ENCODE measurements at regions not wholly inside any gene's neighbourhood (a gene's known extent, or its start where the extent isn't known, plus 50 kb on each side); places are given as distances from the start of the nearest gene placed in this dataset.

DNA sequence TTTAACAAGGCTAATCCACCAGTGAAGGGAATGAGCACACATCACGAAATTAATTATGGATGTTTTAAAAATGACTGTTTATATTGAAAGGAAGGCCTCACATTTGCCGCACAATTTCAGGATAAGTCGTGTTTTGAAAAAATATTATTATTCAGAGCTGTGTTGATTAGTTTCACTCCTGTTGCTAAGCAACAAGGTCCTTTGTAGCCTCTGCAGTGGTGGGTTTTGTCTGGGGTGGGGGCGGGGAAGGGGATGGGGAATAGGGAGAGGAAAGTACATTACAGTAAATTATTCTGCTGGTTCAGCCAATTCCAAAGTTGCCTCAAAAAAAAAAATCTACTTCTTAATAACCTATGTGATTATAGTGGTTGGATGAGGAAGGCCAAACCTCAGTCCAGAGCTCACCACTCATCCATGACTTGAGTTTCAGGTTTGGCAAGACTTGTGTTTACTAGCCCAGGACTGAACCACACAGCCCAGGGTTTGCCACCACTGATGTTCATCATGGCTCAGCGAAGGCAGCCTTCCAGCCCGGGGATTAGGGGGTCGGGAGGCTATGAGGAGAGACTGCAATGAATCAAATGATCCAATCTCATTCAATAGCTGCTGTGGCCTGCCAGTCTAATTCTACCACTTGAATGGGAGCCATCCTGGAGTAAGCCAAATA, 162.5 kb upstream of the ATP6AP2 start:
- Histone ChIP-seq H3K9me3 (no peaks in the 10 kb centered on the region), H3K36me3 (replicated peaks in 1 of 2; ENCODE audit: control insufficient read depth in 1 of 2, insufficient read depth in 2 of 2, low read length in 1 of 2) (no peaks in the 10 kb centered on the region), H3K9me2 (no peaks in the 10 kb centered on the region), H3K4me2 (no peak overlapping the region), H4K20me1 (ENCODE audit: insufficient read depth) (no peaks in the 10 kb centered on the region), H3K27me3 (ENCODE audit: insufficient read depth) (peaks cover 13% of the 10 kb centered on the region; the same call in 1 of the 2 replicates), H2AFZ (ENCODE audit: low read depth) (no peak overlapping the region), H3K9ac (no peak overlapping the region), H3K27ac (ENCODE audit: low read depth in 2 of 2, low read length in 1 of 2) (no peak overlapping the region), H3F3A (replicated peaks; ENCODE audit: insufficient read depth) (no peaks in the 10 kb centered on the region), H3K79me2 (ENCODE audit: insufficient read depth) (no peaks in the 10 kb centered on the region), H3K4me3 (ENCODE audit: low read depth in 2 of 2, low read length in 1 of 2) (no peak overlapping the region), H3K4me1 (ENCODE audit: control insufficient read depth in 1 of 2, insufficient read depth in 2 of 2, low read depth in 1 of 2, low read length in 1 of 2) (peaks cover 0 to 9% of the 10 kb centered on the region in 2 experiments; a peak in 1 of 4 replicates)
- 43% methylated on average over 4 of the region's 7 CpGs for WGBS (ENCODE audit: low lambda C conversion rate)
- DNase-seq, result no peak
- ChIA-PET POLR2A (no interaction called here), CTCF (no interaction called here)
- no peak for TF ChIP-seq NFIC (IDR thresholded peaks at IDR 0.05; ENCODE audit: borderline replicate concordance)
- TF ChIP-seq, protein P1, sequence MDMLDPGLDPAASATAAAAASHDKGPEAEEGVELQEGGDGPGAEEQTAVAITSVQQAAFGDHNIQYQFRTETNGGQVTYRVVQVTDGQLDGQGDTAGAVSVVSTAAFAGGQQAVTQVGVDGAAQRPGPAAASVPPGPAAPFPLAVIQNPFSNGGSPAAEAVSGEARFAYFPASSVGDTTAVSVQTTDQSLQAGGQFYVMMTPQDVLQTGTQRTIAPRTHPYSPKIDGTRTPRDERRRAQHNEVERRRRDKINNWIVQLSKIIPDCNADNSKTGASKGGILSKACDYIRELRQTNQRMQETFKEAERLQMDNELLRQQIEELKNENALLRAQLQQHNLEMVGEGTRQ (IDR thresholded peaks at IDR 0.05; ENCODE audit: borderline replicate concordance, low read depth, low read length), result no peak
- TF ChIP-seq YY1 (IDR thresholded peaks at IDR 0.05; ENCODE audit: low read depth), result no peak
- no peak for TF ChIP-seq NRF1 (IDR thresholded peaks at IDR 0.05; ENCODE audit: low read depth, low read length)
- no peak for TF ChIP-seq MEF2A (IDR thresholded peaks at IDR 0.05; ENCODE audit: borderline replicate concordance, low read depth)
- no peak for TF ChIP-seq GATA2 (CRISPR knock-in tag; IDR thresholded peaks at IDR 0.05)

DNA sequence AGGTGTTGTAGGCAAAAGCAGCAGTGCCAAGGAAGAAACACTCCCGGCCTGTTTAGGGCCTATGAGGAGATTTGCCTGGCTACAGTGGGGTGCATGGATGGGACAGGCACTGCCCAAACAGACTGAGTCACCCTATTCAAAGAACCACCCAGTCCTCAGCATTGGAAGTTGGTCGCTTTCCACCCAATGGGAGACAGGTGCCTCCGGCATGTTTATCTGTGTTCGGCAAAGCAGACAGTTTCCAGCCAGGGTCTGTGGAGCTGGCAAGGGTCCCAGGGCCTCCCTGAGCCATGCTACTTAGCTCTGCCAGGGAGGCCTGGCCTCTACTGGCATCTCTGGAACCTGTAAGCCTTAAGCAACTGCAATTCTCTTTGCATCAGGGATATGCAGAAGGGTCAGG, 165.1 kb upstream of the ATP6AP2 start:
- peak; percentile 58 for DNase-seq
- 6% methylated on average over 4 of the region's 4 CpGs for WGBS (ENCODE audit: low lambda C conversion rate)
- H3K4me3 ChIP-seq (ENCODE audit: low read depth in 2 of 2, low read length in 1 of 2), result no peak overlapping the region
- peak overlapping the region in 1 of 2 experiments; percentile 84; a peak in 2 of 4 replicates for H3K27ac ChIP-seq (ENCODE audit: low read depth in 2 of 2, low read length in 1 of 2)
- no peaks in the 10 kb centered on the region for H4K20me1 ChIP-seq (ENCODE audit: insufficient read depth)
- H3K9ac ChIP-seq, result no peak overlapping the region
- no peak overlapping the region for H2AFZ ChIP-seq (ENCODE audit: low read depth)
- H3K9me2 ChIP-seq, result no peaks in the 10 kb centered on the region
- H3K9me3 ChIP-seq, result no peaks in the 10 kb centered on the region
- no peaks in the 10 kb centered on the region for H3K36me3 ChIP-seq (replicated peaks in 1 of 2; ENCODE audit: control insufficient read depth in 1 of 2, insufficient read depth in 2 of 2, low read length in 1 of 2)
- peaks cover 0 to 9% of the 10 kb centered on the region in 2 experiments; a peak in 1 of 4 replicates for H3K4me1 ChIP-seq (ENCODE audit: control insufficient read depth in 1 of 2, insufficient read depth in 2 of 2, low read depth in 1 of 2, low read length in 1 of 2)
- ChIA-PET POLR2A (interaction anchor here (1.2 kb wide), 1 partner anchor 19 kb away, joined by 3 read pairs; no protein-coding TSS in a partner anchor), CTCF (interaction anchor here (1.0 kb wide), 1 partner anchor 128 kb away, joined by 3 read pairs; no protein-coding TSS in a partner anchor)
- H3K79me2 ChIP-seq (ENCODE audit: insufficient read depth), result no peaks in the 10 kb centered on the region
- TF ChIP-seq EP300 (IDR thresholded peaks at IDR 0.05; ENCODE audit: borderline replicate concordance in 1 of 2, low read depth in 1 of 2, low read length in 1 of 2) (peak in 1 of 2 experiments; percentile 47; a peak in 1 of 4 replicates), SMC3 (IDR thresholded peaks at IDR 0.05; ENCODE audit: low read depth, low read length) (peak; percentile 4; the same call in 1 of the 2 replicates), RCOR1 (IDR thresholded peaks at IDR 0.05; ENCODE audit: low read length) (0 out of 2 replicates have a peak, but pooled peaks have one; percentile 40), RAD21 (IDR thresholded peaks at IDR 0.05; ENCODE audit: low read length) (peak; percentile 32; the same call in 1 of the 2 replicates), FOXJ3 (CRISPR knock-in tag; IDR thresholded peaks at IDR 0.05) (peak; percentile 50; the same call in 1 of the 2 replicates)
- TF ChIP-seq, protein P2, sequence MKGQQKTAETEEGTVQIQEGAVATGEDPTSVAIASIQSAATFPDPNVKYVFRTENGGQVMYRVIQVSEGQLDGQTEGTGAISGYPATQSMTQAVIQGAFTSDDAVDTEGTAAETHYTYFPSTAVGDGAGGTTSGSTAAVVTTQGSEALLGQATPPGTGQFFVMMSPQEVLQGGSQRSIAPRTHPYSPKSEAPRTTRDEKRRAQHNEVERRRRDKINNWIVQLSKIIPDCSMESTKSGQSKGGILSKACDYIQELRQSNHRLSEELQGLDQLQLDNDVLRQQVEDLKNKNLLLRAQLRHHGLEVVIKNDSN (IDR thresholded peaks at IDR 0.05; ENCODE audit: borderline replicate concordance, low read depth), result no peak
- TF ChIP-seq, protein P3, sequence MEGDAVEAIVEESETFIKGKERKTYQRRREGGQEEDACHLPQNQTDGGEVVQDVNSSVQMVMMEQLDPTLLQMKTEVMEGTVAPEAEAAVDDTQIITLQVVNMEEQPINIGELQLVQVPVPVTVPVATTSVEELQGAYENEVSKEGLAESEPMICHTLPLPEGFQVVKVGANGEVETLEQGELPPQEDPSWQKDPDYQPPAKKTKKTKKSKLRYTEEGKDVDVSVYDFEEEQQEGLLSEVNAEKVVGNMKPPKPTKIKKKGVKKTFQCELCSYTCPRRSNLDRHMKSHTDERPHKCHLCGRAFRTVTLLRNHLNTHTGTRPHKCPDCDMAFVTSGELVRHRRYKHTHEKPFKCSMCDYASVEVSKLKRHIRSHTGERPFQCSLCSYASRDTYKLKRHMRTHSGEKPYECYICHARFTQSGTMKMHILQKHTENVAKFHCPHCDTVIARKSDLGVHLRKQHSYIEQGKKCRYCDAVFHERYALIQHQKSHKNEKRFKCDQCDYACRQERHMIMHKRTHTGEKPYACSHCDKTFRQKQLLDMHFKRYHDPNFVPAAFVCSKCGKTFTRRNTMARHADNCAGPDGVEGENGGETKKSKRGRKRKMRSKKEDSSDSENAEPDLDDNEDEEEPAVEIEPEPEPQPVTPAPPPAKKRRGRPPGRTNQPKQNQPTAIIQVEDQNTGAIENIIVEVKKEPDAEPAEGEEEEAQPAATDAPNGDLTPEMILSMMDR (IDR thresholded peaks at IDR 0.05), result no peak
- H3F3A ChIP-seq (replicated peaks; ENCODE audit: insufficient read depth), result no peaks in the 10 kb centered on the region
- no peak overlapping the region for H3K4me2 ChIP-seq
- peaks cover 13% of the 10 kb centered on the region; the same call in 1 of the 2 replicates for H3K27me3 ChIP-seq (ENCODE audit: insufficient read depth)

Data from SK-N-SH (cell line).